ENCODE measurements at regions not wholly inside any gene's neighbourhood (a gene's known extent, or its start where the extent isn't known, plus 50 kb on each side); places are given as distances from the start of the nearest gene placed in this dataset.

DNA sequence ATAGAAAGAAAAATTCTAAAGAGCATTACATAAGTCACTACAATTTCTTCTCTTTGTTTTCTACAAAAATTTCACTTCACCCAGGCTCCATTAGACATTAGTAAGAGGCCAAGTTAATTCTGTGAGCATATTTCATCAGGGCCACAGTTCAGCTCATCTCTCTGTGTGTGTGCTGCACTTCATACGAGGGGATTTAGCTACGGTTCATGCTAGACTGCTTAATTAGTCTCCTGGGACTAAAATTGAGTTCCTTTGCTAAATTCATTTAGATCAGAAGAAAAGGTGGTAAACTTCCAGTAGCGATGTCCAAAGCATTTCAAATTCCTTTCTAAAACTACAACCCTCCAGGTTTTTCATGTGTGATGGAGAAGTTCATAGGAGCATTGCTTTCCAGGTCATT is 83.1 kb upstream of the SETMAR start:
- TF ChIP-seq GATA1 (IDR thresholded peaks at IDR 0.05; ENCODE audit: low read depth, low read length) (no peak), POLR2A (IDR thresholded peaks at IDR 0.05; ENCODE audit: low read length) (no peak)
- no peak for DNase-seq

DNA sequence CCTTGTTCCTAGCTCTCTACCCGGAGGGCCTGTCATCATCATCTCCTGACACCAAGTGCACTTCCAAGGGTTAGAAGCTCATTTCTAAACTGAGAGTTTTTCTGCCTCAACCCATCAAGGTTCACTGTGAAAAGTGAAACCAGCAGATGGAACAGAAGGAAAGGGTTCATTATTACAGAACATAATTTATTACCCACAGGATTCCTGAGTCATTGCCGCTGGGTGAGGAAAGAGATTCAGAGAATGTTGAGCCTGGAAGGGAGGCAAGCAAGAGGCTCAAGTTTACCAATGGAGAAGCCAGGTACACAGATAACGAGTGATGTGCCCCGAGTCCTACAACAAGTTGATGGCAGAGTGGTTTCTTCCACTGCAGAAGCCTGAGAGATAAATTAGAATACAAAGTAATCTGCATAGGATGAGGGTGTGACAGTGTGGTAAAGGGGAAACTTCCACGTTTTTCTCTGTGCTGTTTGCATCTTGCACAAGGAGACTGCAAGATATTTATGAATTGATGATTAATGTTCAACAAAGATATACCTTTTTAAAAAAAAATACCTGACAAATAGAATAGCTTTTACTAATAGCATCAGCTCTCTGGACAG is 80.5 kb upstream of the SETMAR start:
- DNase-seq: peak; percentile 38 to 61
- TF ChIP-seq POLR2A (IDR thresholded peaks at IDR 0.05; ENCODE audit: low read length) (no peak), GATA1 (IDR thresholded peaks at IDR 0.05; ENCODE audit: low read depth, low read length) (no peak)

DNA sequence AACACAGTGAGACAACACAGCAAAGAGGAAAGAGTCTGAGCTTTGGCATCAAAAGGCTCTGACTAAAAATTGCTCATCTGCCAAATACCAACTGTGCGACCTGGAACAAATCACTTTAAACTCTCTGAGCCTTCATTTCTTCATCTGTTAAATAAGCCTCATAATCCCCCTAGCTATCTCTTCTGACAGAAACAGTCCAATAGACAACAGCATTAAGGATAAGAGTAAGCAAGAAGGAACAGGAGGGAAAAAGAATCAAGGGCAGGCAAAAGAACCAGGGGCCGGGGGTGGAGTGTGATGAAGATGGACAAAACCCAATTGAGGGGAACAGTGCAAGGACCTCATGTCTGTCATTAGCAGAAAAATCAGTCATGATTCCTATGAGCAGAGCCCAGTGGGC is 79.4 kb upstream of the SETMAR start:
- no peak for DNase-seq
- TF ChIP-seq POLR2A (IDR thresholded peaks at IDR 0.05; ENCODE audit: low read length) (no peak), GATA1 (IDR thresholded peaks at IDR 0.05; ENCODE audit: low read depth, low read length) (no peak)

DNA sequence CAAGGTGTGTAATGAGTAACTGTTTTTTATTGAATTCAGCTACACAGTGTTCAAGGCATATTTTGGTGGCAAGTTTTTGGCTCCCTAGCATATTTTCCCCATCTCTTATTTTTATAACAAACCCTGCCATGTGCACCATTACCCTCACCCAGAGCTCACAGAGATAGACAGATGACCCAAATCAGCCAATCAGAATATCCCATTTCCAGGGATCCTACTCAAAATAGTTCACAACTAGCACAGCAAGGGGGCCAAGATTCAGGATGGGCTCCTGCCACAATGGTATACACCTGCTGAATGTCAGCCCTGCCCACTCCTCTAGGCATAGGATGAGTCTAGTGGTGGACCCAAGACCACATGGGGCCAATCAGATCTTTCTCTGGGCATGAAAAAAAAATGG is 78.8 kb upstream of the SETMAR start:
- DNase-seq: peak; percentile 40 to 59
- TF ChIP-seq POLR2A (IDR thresholded peaks at IDR 0.05; ENCODE audit: low read length) (no peak), GATA1 (IDR thresholded peaks at IDR 0.05; ENCODE audit: low read depth, low read length) (no peak)

DNA sequence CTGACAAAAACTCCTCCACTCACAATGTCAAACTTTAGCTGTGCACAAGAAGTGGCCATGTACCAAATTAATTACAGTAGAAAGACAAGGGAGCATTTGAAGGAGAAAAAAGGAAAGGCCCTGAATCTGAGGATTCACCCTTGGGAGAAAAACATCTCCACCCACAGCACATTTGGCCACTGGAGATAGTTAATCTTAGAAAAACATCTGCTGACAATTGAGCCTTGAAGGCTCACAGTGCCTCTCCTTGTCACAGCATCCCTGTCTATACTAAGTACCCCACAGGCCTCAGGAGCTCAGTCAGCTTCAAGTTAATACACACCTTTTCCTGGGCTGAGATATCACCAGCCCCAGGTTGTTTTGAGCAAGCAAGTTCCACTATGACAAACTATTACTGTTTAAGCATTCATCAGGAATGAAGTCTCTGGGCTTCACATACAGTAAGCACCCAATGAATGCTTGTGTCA is 78.1 kb upstream of the SETMAR start:
- TF ChIP-seq POLR2A (IDR thresholded peaks at IDR 0.05; ENCODE audit: low read length) (no peak), GATA1 (IDR thresholded peaks at IDR 0.05; ENCODE audit: low read depth, low read length) (no peak)
- DNase-seq: peak; percentile 90 to 94

DNA sequence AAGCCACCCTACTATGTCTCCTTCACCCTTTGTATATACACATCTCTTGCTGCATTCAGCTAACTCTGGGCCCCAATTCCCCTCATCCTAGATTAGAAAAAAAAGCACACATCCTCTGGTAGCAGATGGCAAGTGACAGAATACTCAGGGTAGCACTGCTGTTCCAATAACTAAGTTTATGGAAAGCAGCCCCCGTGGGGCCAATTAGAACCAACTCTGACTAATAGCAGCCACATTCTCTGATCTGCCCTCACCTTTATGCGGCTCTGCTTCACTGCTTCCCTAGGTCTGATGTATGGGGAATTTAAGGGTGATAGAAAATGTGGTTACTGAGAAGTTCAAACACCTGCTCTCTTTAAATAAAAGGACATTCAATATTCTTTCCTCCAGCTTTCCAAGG is 74.9 kb upstream of the SETMAR start:
- TF ChIP-seq POLR2A (IDR thresholded peaks at IDR 0.05; ENCODE audit: low read length) (no peak), GATA1 (IDR thresholded peaks at IDR 0.05; ENCODE audit: low read depth, low read length) (no peak)

DNA sequence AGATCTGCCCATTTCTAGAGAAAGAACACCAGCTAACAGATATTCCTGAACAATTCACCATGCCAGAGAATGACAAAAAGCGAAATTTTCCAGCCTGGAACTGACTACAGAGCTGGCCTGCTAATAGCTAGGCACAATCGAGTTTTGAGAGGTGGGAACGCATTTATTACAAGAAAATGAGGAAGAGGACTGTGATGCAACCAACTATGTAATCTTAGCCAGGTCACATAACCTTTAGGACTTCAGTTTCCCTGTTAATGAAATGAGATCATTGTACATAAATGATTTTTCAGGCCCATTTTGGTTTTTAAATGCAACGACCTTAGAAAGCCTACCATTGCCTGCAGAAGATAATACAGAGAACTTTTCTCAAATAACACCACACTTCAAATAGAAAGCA is 72.1 kb upstream of the SETMAR start:
- TF ChIP-seq GATA1 (IDR thresholded peaks at IDR 0.05; ENCODE audit: low read depth, low read length): no peak
- no peak for TF ChIP-seq POLR2A (IDR thresholded peaks at IDR 0.05; ENCODE audit: low read length)
- no peak for DNase-seq

More for the DNA sequence above, 74.9 kb upstream of the SETMAR start:
- DNase-seq: no peak

DNA sequence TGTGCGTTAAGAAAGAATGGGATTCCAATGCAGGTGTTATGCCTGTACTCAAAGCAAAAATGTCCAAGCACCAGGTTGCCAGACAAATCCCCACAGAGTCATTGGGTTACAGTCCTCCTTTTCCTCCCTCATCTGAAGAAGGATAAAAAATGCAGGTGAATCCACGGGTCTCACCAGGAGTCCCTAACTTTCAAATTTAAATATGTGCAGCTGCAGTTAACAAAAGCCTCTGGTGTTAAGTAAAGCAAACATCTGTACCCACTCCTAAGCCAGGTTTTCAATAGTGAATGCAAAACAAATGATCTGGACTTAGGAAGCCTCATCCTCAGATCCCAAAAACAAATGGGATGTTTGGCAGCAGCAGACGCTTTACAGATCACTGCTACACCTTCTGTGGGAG is 70.4 kb upstream of the SETMAR start:
- TF ChIP-seq POLR2A (IDR thresholded peaks at IDR 0.05; ENCODE audit: low read length) (no peak), GATA1 (IDR thresholded peaks at IDR 0.05; ENCODE audit: low read depth, low read length) (no peak)

DNA sequence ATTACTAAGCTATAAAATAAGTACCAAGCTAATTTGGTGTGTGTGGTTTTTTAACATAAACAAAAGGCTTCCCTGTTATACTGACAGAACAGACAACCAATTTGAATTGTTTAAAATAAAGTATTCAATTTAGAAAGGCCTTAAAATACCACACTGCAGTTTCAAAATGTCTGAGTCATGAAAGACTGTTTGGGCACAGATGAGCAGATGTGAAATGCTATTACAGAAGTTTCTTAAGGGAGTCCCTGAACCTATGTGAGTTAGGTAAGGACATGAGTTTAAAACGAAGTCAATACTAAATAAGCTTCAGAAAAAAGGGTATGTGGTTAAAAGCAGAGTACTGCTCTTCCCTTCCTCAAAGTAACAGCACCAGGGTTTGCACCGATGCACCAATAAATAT is 69.7 kb upstream of the SETMAR start:
- no peak for TF ChIP-seq GATA1 (IDR thresholded peaks at IDR 0.05; ENCODE audit: low read depth, low read length)
- no peak for TF ChIP-seq POLR2A (IDR thresholded peaks at IDR 0.05; ENCODE audit: low read length)
- no peak for DNase-seq

More for the DNA sequence above, 70.4 kb upstream of the SETMAR start:
- no peak for DNase-seq

DNA sequence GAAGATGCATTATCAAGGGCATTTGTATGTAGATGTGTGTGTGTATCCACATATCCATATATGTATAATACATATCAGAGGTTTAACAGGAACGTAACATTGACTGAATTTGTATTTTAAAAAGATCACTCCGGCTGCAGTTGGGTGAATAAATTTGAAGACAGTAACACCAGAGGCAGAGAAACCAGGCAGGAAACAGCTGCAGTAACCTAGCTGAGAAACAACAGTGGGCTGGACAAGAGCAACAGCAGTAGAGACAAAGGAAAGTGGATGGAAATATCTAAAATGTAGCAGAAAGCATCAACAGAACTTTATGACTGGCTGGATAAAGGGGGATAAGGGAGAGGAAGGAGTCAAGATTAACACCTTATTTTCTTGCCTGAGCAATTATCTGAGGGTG is 68.3 kb upstream of the SETMAR start:
- no peak for TF ChIP-seq GATA1 (IDR thresholded peaks at IDR 0.05; ENCODE audit: low read depth, low read length)
- no peak for TF ChIP-seq POLR2A (IDR thresholded peaks at IDR 0.05; ENCODE audit: low read length)
- DNase-seq: no peak

DNA sequence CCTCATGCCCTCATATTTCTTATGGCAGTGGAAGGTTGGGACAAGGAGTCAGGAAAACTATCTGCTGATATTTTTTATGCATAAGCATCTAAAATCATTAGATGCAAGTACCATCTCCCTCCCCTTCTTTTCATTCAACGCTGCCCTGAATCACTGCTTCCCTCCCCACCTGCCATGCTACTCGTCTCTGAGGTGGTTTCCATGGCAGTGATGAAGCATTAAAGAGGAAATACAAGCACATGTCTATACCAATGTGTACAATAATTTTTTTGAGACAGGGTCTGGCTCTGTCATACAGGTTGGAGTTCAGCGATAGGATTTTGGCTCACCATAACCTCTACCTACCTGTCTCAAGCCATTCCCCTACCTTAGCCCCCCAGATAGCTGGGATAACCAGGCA is 67.5 kb upstream of the SETMAR start:
- no peak for DNase-seq

DNA sequence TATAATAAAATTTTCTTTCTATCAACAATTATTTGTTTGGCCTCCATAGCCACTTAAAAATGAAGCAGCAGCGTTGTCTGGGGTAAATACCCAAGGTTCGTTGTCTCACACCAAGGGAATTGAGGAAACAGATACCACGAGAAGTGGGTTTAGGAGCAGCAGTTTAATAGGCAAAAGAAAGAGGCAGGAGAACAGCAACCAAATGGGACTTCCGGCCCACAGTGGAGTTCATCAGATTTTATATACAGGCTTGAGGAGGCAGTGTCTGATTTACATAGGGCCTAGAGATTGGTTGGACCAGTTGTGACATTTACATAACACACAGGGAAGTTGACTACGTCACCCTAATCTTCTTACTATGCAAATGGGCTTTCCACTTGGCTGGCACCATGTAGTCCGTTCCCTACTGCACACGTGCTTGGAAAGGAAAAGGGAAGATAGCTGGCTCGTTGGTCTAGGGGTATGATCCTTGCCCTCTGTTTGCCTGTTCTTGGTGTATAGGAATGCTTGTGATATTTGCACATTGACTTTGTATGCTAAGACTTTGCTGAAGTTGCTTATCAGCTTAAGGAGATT is 61.5 kb upstream of the SETMAR start:
- TF ChIP-seq GATA1 (IDR thresholded peaks at IDR 0.05; ENCODE audit: low read depth, low read length): no peak
- no peak for TF ChIP-seq POLR2A (IDR thresholded peaks at IDR 0.05; ENCODE audit: low read length)
- DNase-seq: no peak

More for the DNA sequence above, 67.5 kb upstream of the SETMAR start:
- TF ChIP-seq GATA1 (IDR thresholded peaks at IDR 0.05; ENCODE audit: low read depth, low read length) (no peak), POLR2A (IDR thresholded peaks at IDR 0.05; ENCODE audit: low read length) (no peak)

DNA sequence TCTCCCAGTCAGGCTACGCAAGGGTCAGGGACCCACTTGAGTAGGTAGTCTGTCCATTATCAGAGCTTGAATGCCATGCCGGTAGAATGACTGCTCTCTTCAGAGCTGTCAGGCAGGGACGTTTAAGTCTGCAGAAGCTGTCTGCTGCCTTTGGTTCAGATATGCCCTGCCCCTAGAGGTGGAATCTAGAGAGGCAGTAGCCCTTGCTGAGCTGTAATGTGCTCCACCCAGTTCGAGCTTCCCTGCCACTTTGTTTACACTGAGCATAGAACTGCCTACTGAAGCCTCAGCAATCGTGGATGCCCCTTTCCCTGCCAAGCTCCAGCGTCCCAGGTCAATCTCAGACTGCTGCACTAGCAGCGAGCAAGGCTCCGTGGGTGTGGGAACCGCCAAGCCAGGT is 57.5 kb upstream of the SETMAR start:
- TF ChIP-seq POLR2A (IDR thresholded peaks at IDR 0.05; ENCODE audit: low read length): no peak
- no peak for TF ChIP-seq GATA1 (IDR thresholded peaks at IDR 0.05; ENCODE audit: low read depth, low read length)
- DNase-seq: peak; percentile 19 to 38

DNA sequence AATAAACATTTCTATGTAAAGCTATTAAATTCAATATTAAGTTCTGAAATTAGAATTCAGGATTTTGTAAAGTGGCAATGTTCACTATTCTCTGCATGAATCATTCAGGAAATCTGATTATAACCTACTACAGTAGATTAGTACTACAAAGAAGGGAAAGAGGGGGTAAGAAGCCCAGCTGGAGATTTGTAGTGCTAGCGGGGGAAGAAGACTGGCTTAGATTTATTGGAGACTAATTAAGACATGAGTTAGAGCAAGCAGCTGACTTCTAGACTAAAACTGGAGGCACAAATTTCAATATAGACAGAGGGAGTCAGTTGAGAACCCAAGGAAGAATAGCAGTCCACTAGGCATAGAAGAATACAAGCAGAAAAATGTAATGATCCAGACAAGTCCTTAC is 55.8 kb upstream of the SETMAR start:
- no peak for DNase-seq
- TF ChIP-seq GATA1 (IDR thresholded peaks at IDR 0.05; ENCODE audit: low read depth, low read length) (no peak), POLR2A (IDR thresholded peaks at IDR 0.05; ENCODE audit: low read length) (no peak)

DNA sequence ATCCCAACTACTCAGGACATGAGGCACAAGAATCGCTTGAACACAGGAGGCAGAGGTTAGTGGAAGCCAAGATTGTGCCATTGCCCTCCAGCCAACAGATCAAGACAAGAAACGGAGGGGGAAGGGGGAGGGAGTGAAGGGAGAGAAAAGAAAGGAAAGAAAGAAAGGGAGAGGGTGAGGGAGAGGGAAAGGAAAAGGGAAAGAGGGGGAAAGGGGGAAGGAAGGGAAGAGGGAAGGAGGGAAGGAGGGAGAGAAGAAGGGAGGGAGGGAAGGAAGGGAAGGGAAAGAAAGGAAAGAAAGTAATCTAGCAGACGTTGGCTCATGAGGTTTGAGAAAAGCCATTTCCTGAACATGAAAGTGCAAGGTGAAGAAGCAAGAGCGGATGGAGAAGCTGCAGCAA is 53.1 kb upstream of the SETMAR start:
- TF ChIP-seq POLR2A (IDR thresholded peaks at IDR 0.05; ENCODE audit: low read length) (no peak), GATA1 (IDR thresholded peaks at IDR 0.05; ENCODE audit: low read depth, low read length) (no peak)
- DNase-seq: no peak
